ENCODE measurements at regions not wholly inside any gene's neighbourhood (a gene's known extent, or its start where the extent isn't known, plus 50 kb on each side); places are given as distances from the start of the nearest gene placed in this dataset.
"Not testable (repeated sequence)": the region's sequence is repeated elsewhere in the genome, so short reads cannot be mapped to it uniquely, and the experiment has no call there.

DNA sequence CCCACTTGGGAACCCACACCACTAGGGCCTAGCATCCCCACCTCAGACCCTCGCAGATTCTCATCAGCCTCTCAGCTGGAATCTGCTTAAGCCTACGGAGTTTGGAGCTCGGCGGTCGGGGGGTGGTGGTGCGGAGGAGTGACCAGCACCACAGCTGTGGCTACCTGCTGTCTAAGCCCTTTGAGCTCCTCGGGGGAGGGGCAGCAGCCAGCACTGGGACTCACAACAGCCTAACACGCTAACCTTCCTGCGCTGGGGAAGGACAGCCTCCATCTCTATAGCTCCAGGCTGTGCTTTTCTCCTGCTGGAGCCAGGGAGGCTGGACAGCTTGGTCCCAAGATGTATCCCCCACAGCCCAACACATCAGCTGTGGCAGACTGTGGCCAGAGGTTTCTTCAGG is 281.5 kb downstream of the USP46 start:
- Histone ChIP-seq H3K27ac (replicated peaks) (no peak overlapping the region), H3K4me3 (replicated peaks; ENCODE audit: insufficient read depth, low read length) (no peak overlapping the region), H3K27me3 (ENCODE audit: insufficient read depth, poor library complexity, severe bottlenecking) (peaks cover 4% of the 10 kb centered on the region)
- no peak for DNase-seq (ENCODE audit: low read depth in 1 of 2, low spot score in 1 of 2)
- no peak for TF ChIP-seq GABPA (IDR thresholded peaks at IDR 0.05; ENCODE audit: low read depth)
- TF ChIP-seq, protein P1, sequence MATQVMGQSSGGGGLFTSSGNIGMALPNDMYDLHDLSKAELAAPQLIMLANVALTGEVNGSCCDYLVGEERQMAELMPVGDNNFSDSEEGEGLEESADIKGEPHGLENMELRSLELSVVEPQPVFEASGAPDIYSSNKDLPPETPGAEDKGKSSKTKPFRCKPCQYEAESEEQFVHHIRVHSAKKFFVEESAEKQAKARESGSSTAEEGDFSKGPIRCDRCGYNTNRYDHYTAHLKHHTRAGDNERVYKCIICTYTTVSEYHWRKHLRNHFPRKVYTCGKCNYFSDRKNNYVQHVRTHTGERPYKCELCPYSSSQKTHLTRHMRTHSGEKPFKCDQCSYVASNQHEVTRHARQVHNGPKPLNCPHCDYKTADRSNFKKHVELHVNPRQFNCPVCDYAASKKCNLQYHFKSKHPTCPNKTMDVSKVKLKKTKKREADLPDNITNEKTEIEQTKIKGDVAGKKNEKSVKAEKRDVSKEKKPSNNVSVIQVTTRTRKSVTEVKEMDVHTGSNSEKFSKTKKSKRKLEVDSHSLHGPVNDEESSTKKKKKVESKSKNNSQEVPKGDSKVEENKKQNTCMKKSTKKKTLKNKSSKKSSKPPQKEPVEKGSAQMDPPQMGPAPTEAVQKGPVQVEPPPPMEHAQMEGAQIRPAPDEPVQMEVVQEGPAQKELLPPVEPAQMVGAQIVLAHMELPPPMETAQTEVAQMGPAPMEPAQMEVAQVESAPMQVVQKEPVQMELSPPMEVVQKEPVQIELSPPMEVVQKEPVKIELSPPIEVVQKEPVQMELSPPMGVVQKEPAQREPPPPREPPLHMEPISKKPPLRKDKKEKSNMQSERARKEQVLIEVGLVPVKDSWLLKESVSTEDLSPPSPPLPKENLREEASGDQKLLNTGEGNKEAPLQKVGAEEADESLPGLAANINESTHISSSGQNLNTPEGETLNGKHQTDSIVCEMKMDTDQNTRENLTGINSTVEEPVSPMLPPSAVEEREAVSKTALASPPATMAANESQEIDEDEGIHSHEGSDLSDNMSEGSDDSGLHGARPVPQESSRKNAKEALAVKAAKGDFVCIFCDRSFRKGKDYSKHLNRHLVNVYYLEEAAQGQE (IDR thresholded peaks at IDR 0.05; ENCODE audit: insufficient replicate concordance, low read depth), result no peak

DNA sequence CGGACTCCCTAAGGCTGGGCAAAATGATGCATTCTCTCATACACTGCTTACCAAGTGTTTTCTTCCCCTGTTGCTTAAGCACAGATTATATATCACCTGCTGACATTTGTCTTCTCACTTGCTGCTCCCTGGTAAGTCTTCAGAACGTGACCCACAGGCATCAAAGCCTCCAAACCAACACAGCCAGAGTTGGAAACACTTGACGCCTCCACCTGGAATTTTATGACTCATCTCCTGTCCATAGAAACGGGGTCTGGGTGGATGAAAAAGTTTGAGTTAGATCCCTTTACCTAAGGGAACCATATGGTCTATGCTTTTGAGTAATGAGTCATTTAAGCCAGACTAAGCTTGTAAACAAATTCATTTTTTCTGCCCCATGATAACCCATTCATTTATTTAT is 251.6 kb downstream of the USP46 start:
- Histone ChIP-seq H3K4me3 (replicated peaks; ENCODE audit: insufficient read depth, low read length) (no peak overlapping the region), H3K27ac (replicated peaks) (no peak overlapping the region), H3K27me3 (ENCODE audit: insufficient read depth, poor library complexity, severe bottlenecking) (no peaks in the 10 kb centered on the region)
- DNase-seq (ENCODE audit: low read depth in 1 of 2, low spot score in 1 of 2), result no peak
- TF ChIP-seq GABPA (IDR thresholded peaks at IDR 0.05; ENCODE audit: low read depth) (no peak), SPI1 (IDR thresholded peaks at IDR 0.05; ENCODE audit: borderline replicate concordance, low read depth) (no peak), POLR2AphosphoS5 (IDR thresholded peaks at IDR 0.05; ENCODE audit: low read depth) (no peak)
- TF ChIP-seq, protein P2, sequence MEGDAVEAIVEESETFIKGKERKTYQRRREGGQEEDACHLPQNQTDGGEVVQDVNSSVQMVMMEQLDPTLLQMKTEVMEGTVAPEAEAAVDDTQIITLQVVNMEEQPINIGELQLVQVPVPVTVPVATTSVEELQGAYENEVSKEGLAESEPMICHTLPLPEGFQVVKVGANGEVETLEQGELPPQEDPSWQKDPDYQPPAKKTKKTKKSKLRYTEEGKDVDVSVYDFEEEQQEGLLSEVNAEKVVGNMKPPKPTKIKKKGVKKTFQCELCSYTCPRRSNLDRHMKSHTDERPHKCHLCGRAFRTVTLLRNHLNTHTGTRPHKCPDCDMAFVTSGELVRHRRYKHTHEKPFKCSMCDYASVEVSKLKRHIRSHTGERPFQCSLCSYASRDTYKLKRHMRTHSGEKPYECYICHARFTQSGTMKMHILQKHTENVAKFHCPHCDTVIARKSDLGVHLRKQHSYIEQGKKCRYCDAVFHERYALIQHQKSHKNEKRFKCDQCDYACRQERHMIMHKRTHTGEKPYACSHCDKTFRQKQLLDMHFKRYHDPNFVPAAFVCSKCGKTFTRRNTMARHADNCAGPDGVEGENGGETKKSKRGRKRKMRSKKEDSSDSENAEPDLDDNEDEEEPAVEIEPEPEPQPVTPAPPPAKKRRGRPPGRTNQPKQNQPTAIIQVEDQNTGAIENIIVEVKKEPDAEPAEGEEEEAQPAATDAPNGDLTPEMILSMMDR (IDR thresholded peaks at IDR 0.05; ENCODE audit: insufficient read depth, low read length), result no peak

DNA sequence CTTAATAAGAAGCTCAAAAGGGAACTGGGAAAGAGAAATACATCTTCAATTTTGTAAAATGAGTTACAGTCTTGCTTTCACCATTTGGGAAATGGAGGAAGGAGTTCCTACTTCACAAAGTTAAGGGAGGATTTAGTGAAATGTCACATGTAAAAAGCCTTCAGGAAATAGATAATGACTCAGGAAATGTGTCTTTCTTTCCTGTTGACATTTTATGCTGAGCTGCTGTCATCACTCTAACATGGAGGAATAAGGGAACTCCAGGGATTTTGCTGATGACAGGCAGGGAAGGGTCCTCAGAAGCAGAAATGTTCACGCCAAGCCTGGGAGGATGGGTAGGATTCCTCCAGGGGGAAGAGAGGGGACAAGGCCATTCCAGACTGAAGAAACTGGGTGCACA is 251.1 kb downstream of the USP46 start:
- H3K27ac ChIP-seq (replicated peaks), result no peak overlapping the region
- no peaks in the 10 kb centered on the region for H3K27me3 ChIP-seq (ENCODE audit: insufficient read depth, poor library complexity, severe bottlenecking)
- no peak overlapping the region for H3K4me3 ChIP-seq (replicated peaks; ENCODE audit: insufficient read depth, low read length)
- no peak for DNase-seq (ENCODE audit: low read depth in 1 of 2, low spot score in 1 of 2)
- TF ChIP-seq, protein P2 (IDR thresholded peaks at IDR 0.05; ENCODE audit: insufficient read depth, low read length), result no peak
- TF ChIP-seq SPI1 (IDR thresholded peaks at IDR 0.05; ENCODE audit: borderline replicate concordance, low read depth) (no peak), GABPA (IDR thresholded peaks at IDR 0.05; ENCODE audit: low read depth) (no peak), POLR2AphosphoS5 (IDR thresholded peaks at IDR 0.05; ENCODE audit: low read depth) (no peak)
- TF ChIP-seq, protein P1 (IDR thresholded peaks at IDR 0.05; ENCODE audit: insufficient replicate concordance, low read depth), result no peak

GRCh38 chr4:52408471-52408870 is 250.6 kb downstream of the USP46 start:
- no peak for DNase-seq (ENCODE audit: low read depth in 1 of 2, low spot score in 1 of 2)
- TF ChIP-seq, protein P1 (IDR thresholded peaks at IDR 0.05; ENCODE audit: insufficient replicate concordance, low read depth), result no peak
- TF ChIP-seq GABPA (IDR thresholded peaks at IDR 0.05; ENCODE audit: low read depth), result no peak
- no peak for TF ChIP-seq SPI1 (IDR thresholded peaks at IDR 0.05; ENCODE audit: borderline replicate concordance, low read depth)
- no peak for TF ChIP-seq POLR2AphosphoS5 (IDR thresholded peaks at IDR 0.05; ENCODE audit: low read depth)
- TF ChIP-seq, protein P2 (IDR thresholded peaks at IDR 0.05; ENCODE audit: insufficient read depth, low read length), result no peak
- Histone ChIP-seq H3K4me3 (replicated peaks; ENCODE audit: insufficient read depth, low read length) (no peak overlapping the region), H3K27ac (replicated peaks) (no peak overlapping the region), H3K27me3 (ENCODE audit: insufficient read depth, poor library complexity, severe bottlenecking) (no peaks in the 10 kb centered on the region)

- H3K27me3 ChIP-seq (ENCODE audit: insufficient read depth, poor library complexity, severe bottlenecking); DNase-seq (ENCODE audit: low read depth in 1 of 2, low spot score in 1 of 2); H3K27ac ChIP-seq (replicated peaks); H3K4me3 ChIP-seq (replicated peaks; ENCODE audit: insufficient read depth, low read length): not testable (repeated sequence)
These were observed 249.3 kb downstream of the USP46 start for GRCh38 chr4:52409766-52410165.
